GM21723 (cell line): ENCODE measurements at regions not wholly inside any gene's neighbourhood (a gene's known extent, or its start where the extent isn't known, plus 50 kb on each side); places are given as distances from the start of the nearest gene placed in this dataset.

Experiments used
- ATAC-seq: cut with Tn5 transposase; IDR thresholded peaks from one replicate; pipeline ENCODE4 v1.9.1; 2021; ENCODE audit warnings: mild to moderate bottlenecking, moderate library complexity; ENCODE audit not compliant: unreplicated experiment

DNA sequence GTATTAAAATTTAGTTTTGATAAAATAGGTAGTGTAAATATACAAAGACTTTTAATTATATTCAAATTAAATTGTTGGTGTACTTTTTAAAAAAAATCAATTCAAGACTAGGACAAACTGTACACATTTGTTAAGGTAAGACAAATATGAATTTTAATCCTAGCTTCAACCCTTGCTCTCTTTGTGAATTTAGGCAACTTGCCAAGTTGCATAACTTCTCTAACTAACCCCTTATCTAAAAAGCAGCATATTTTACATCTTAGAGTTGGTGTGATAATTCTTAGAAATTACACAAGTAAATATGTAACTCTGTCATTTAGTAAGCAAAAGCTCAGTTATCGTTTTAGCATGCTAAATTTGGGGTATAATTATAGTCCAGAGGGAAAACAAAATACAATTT is 78.1 kb upstream of the FSTL5 start:
- no peak for ATAC-seq

DNA sequence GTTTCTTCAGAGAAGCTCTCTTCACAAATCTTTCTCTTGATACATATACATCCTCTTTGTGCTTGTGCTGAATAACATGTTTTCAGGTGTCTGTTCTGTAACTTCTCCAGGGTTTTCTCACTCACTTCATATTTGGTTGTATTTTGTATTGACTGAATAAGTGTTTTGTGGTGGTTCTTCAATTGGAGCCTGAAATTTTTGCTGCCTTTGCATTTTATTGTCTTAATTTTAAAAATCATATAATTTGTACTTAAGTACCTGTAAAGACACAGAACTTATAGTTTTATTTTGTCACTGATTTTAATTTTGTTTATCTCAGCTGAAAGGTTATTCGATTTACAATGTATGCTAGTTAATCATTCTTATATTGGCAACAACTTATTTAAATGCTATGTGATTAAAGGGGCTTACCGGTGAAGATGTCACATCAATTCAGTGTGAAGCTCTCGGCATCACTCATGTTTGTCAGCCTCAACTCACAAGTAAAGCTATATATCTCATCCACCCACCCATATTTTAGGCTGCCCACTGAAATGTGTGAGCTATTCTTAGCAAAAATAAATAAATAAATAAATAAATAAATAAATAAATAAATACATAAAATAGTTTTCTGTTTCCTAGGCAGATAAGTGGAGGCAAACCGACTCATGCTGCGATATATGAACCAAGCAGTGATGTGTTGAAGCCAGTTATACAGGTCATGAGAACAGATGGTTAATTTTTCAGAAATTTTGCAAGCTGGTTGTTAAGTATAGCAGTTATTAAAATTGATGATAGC is 76.4 kb upstream of the FSTL5 start:
- no peak for ATAC-seq

DNA sequence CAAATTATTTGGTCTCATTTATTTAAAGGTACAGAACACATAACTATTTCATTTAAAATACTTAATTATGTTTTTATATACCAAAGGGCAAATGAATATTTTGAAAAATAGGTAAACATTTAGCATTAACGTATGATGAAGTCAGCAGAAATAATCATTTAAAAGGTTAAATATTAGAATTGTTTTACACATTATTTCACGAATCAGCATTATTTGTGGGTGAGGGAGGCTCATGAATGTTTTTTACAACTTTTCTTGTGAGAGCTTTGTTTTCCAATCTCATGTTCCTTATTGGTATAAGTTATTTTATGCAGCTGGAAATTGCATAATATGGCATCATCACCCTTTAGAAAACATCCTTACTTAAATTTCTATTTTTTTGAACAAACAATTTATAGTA is 73.9 kb upstream of the FSTL5 start:
- ATAC-seq, result no peak

DNA sequence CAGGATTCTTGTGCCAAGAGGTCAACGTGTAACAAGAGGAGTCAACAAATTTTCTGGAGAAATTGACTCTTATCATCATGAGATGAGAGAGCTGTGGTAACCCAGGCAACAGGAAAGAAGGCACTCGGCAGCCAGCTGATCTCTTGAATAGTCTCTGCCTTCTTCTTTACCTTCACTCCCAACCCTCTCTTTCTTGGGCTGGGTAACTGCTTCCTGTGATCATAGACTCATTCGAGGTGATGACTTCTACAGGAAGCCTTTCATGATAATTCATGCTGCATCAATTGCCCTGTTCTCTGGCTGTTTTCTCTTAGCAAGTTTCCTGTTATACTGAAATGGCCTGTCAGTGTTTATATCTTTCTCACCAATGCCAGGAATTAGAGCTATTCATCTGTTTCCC is 70.8 kb upstream of the FSTL5 start:
- ATAC-seq, result no peak

DNA sequence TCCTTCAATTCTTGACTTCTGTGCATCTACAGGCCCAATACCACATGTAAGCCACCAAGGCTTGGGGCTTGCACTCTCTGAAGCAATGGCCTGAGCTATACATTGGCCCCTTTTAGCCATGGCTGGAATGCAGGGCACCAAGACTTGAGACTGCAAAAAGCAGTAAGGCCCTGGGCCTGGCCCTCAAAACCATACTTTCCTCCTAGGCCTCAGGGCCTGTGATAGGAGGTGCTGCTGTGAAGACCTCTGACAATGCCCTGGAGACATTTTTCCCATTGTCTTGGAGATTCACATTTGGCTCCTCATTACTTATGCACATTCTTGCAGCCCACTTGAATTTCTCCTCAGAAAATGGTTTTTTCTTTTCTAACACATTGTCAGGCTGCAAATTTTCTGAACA is 68.5 kb upstream of the FSTL5 start:
- no peak for ATAC-seq

DNA sequence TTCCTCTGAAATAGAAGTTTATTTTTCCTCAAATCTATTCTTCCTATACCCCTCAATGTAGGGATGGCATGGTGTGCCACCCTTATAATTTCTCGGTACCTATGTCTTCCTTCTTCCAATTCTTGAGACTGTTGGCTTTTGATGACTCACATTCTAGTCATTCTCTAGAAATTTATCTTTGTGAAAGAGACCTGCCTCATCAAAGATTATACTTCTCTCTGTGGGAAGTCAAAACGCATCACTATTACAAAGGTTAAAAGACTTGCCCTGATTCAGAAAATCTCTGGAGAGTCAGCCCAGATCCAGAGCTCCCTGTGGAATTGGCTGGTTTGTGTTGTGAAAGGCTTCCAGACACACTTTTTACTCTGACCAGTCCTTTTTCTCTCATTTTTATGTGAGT is 65.9 kb upstream of the FSTL5 start:
- no peak for ATAC-seq

DNA sequence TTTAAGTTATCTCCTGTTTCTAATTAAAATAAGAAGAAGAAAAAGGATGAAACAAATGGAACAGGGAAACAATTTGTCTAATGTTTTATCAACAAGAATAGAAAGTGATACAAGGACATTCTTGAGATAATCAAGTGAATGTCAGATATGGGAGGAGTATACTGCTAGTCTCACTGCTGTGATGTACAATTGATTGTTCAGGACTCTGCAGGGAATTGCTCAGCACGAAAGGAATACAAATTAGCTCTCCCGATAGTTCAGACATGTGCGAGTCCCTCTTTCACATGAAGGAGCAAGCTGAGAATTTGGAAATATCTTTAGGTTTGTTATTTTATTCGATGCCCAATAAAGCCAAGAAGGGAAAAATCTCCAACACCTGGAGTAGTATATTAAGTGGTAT is 57.3 kb upstream of the FSTL5 start:
- no peak for ATAC-seq
